ENCODE measurements at regions not wholly inside any gene's neighbourhood (a gene's known extent, or its start where the extent isn't known, plus 50 kb on each side); places are given as distances from the start of the nearest gene placed in this dataset.

- no peak for TF ChIP-seq CTCF (conservative IDR thresholded peaks at IDR 0.05 in 1 of 2, IDR thresholded peaks at IDR 0.05 in 1 of 2; ENCODE audit: extremely low read depth in 1 of 2, insufficient read depth in 1 of 2, low read depth in 1 of 2, low read length in 2 of 2)
- TF ChIP-seq EZH2 (IDR thresholded peaks at IDR 0.05; ENCODE audit: borderline replicate concordance, low read length) = no peak
Observed at GRCh38 chr4:104879367-104879766, 267.3 kb upstream of the TET2 start.
